Esophagus squamous epithelium (tissue), 4 donors: ENCODE measurements at regions not wholly inside any gene's neighbourhood (a gene's known extent, or its start where the extent isn't known, plus 50 kb on each side); places are given as distances from the start of the nearest gene placed in this dataset.

ENCODE experiments used
- CTCF ChIP-seq, 6 experiments: fragments of 450-650 bp in 4 of 6; fragments of 200-600 bp in 2 of 6; sonication (generic) in 2 of 6; IDR thresholded peaks; one replicate each; pipeline ENCODE4 v1.5.1; 2016 to 2019; ENCODE audit warnings: antibody characterized with exemption in 6 of 6, mild to moderate bottlenecking in 4 of 6, moderate library complexity in 4 of 6
- POLR2A ChIP-seq, 4 donors: fragments of 450-650 bp; IDR thresholded peaks; one replicate each; pipeline ENCODE4 v1.6.1; 2017; ENCODE audit warnings: antibody characterized with exemption in 4 of 4, mild to moderate bottlenecking in 4 of 4, moderate library complexity in 3 of 4

DNA sequence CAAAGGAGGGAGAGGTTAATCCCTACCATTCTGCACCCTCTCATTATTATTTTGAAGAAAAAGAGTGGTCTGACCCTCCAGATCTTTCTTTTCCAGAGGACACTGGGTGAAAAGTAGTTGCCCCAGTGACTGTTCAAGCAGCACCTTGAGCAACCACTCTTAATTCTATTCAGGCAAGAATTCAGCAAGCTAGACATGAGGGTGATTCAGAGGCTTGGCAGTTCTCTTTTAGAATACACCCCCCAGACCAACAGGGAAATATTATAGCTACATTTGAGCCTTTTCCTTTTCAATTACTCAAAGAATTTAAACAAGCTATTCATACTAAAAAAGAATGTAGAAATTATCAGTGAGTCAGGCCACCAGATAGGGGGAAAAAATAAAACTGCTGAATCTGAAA lies 178.3 kb downstream of the MRPS30 start:
- TF ChIP-seq CTCF (IDR thresholded peaks at IDR 0.05): no peak
- TF ChIP-seq POLR2A (IDR thresholded peaks at IDR 0.05): no peak
